HG03045 (cell line): ENCODE measurements at regions not wholly inside any gene's neighbourhood (a gene's known extent, or its start where the extent isn't known, plus 50 kb on each side); places are given as distances from the start of the nearest gene placed in this dataset.

ENCODE experiments used
- ATAC-seq: cut with Tn5 transposase; IDR thresholded peaks from one replicate; pipeline ENCODE4 v1.9.1; 2021; ENCODE audit warnings: mild to moderate bottlenecking, moderate library complexity; ENCODE audit not compliant: unreplicated experiment

- no peak for ATAC-seq
Measured at GRCh38 chr12:97316321-97316720, 146.3 kb upstream of the RMST start.

- no peak for ATAC-seq
Measured at GRCh38 chr12:97321621-97322020, 141.0 kb upstream of the RMST start.

DNA sequence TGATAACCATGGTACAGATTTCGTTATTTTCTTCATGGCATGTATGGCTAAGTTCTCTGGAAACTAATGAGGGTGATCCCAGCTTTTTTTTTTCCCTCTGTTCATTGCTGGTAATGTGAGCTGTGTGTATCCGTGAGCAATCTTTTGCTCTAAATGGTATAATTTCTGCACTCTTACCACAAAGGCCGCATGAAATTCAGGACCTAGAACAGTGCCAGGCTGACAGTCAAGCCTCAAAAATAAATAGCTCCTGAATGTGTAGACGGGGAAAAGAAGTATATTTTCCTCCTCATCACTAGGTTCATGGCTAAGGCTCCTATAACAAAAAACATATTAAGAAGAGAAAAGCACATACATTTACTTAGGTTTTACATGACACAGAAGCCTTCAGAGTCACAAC, 140.2 kb upstream of the RMST start:
- no peak for ATAC-seq

DNA sequence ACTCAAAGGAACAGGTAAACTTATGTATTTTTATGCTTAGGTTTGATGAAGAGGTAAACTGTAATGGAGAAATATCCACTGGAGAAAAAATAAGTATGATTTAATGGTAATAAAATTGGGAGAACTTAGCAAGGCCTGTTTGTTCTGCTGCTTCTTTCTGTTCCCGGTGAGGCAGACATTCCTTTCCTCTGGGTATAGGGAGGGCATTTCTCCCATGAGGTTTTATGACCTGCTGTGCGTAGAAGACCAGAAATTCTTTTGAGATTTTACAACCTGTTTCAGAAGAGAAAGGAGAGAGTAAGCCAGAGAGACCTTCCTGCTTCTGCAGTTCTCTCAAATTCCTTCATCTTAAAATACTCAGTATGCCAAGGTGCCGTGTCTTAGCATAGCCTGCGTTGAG, 139.4 kb upstream of the RMST start:
- ATAC-seq, result no peak

DNA sequence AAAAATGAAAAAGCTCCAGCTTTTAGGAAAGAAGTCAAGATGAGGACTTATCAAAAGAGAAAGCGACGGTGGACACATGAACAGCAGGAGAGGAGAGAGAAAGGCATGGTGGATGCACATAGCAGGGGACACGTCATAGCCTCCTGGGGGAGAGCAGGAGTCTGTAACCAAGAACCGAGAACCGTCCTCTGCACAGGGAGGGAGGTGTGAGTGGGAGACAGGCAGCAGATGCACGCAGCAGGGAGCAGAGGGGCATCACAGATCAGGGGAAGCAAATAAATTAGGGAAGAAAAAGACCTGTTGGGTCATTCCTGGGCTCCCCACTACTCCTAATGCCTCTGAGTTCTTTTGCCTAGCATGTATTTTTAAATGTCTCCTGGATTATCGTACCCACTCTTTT, 138.1 kb upstream of the RMST start:
- ATAC-seq, result no peak

GRCh38 chr12:97335115-97335514, 127.5 kb upstream of the RMST start:
- ATAC-seq, result no peak

- ATAC-seq, result no peak
Measured at GRCh38 chr12:97336900-97337751, 125.5 kb upstream of the RMST start.

GRCh38 chr12:97342130-97342529, 120.5 kb upstream of the RMST start:
- no peak for ATAC-seq

DNA sequence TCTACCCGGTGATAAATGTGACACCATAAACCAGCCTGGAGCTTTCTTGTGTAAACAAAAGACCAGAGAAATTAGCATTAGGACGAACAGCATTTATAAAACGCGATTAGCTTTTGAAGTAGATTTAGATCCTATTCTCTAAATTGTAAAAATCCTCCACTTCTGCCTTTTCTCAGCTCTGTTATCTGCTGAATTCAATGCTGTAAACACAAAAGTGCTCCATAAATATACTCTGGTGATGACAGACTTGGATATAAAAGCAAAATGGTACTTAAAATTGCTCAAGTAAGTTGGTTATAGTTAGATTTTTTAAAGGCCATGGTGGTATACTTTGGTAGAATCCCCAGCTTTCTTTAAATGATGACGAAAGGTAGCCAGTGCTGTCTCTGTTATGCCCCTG, 114.6 kb upstream of the RMST start:
- ATAC-seq, result no peak

DNA sequence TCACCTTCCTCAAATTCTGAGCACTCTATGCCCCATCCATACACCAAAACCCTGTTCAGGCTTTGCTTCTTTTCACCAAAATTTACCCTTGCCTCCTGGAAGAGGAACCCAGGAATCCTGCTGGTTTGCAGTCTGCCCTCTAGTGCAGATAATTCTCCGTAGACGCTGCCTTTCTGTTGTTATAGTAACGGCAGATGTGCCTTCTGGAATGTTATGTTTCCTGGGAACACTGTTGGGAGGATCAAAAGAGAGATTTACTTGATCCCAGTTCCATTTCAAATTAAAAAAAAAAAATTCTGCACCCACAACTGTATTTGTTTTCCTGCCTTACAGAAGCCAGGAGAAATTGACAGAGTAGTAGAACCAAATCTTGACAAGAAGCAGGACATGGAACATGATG, 104.2 kb upstream of the RMST start:
- no peak for ATAC-seq

- ATAC-seq, result no peak
Measured at GRCh38 chr12:97359021-97359690, 103.4 kb upstream of the RMST start.

GRCh38 chr12:97363693-97364092, 98.9 kb upstream of the RMST start:
- no peak for ATAC-seq

DNA sequence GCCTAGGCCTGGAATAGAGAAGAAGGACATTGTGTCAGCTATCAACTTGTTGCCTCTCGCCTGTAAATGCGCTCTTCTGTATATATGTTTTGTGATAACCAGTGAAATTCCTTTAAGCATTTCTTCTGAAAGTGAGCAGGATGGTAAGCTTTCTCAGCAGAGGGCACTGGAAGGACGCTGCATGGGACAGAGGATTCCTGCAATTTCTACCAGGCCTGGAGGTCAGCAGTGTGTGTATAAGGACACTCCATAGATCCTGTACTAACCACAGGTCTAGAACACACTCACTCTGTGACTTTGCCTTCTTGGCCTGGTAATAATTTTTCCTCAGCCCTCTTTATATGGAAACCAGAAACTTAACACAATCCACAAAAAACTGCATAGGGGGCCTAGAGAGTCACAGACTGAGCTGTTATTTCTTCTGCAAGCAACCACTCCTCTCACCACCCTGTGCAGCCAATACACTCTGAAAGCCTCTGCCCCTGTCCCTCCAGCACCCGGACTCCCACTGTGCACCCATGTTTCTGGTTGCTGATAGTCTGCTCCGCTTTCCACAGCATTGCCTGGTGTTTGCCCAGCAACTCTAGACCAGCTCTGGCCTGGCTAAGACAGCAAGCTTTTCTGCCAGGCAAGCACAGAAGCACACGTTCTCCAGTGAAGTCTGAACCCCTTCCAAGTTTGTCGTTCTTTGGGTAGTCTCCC, 94.0 kb upstream of the RMST start:
- ATAC-seq, result no peak

GRCh38 chr12:97375310-97375709, 87.3 kb upstream of the RMST start:
- ATAC-seq, result no peak

DNA sequence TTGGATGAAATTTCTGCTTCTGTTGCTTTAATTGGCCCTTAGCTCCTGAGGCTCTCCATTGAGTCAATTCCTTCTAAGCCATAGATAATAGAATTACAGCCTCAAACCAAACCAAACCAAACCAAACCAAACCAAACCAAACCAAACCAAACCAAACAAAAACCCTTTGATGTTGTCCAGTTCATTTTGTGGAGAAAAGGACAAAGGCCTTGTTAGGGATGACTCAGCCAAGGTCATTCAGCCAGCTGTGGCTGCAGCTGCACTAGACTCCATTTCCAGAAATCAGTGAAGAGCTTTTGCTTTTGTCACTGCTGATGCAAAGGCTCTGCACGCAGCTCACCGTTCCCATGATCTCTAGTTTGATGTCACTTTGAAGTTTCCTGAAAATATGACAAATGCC, 82.2 kb upstream of the RMST start:
- no peak for ATAC-seq

GRCh38 chr12:97385121-97385520, 77.5 kb upstream of the RMST start:
- ATAC-seq, result no peak

DNA sequence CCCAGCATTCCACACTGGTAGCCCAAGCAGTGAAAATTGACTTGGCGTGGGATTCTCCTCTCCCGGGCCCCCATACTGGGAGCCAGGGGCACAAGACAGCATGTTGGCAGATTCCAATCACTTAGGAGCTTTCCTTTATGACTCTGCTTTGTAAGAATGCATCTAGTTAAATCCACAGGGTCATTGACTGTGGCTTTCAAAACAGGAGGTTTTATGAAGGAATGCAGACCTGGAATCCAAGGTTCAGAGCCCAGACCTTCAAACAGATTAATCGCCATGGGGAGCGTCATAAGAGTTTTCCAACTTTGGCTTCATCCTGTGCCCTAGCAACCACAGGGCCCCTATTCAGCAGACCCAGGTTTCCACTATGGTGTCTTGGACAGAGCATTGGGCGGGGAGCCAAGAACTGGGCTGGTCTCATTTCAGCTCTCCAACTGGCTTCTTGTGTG, 76.4 kb upstream of the RMST start:
- ATAC-seq, result no peak

DNA sequence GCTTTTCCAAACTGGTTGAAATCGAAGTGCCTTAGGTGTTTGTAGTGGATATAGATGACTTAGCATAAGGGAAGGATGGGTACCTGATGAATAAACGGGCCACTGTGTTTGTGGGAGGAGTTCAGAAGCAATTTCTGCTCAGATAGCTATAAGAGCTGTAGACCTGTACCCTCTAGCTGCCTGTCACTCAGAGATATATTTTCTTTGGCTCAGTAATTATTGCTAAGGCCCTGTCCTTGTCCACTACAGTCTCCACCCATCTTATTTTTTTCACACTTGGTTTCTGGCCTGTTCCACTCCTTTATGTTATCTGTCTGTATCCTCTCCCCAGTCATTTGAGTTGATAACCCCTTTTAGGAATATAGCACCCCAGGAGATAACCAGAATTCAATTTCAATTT, 74.8 kb upstream of the RMST start:
- no peak for ATAC-seq

- ATAC-seq, result no peak
Measured at GRCh38 chr12:97394657-97395056, 67.9 kb upstream of the RMST start.

- no peak for ATAC-seq
Measured at GRCh38 chr12:97397008-97397407, 65.6 kb upstream of the RMST start.

DNA sequence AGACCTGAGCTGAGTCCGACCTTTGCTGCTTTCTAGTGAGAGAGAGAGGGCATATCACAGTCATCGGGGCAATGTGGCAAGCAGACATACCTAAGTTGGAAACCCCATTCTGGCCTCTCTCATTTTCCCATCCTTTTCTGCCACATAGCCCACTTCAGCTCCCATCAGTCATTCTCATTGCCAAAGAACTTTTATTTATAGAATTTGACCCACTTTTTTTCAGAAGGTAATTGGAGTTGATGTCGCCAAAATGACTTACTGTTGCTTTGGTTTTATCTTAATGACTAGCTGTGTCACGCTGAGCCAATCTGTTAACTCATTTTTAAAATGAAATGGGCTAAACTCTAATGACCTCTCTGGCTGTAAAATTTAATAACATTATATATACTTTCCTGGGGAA, 63.9 kb upstream of the RMST start:
- ATAC-seq, result no peak

- peak; percentile 17 for ATAC-seq
Measured at GRCh38 chr12:97404093-97404492, 58.5 kb upstream of the RMST start.
